Inflammatory macrophage treated with lipopolysaccharide for 1 hour (primary cell): ENCODE measurements at regions not wholly inside any gene's neighbourhood (a gene's known extent, or its start where the extent isn't known, plus 50 kb on each side); places are given as distances from the start of the nearest gene placed in this dataset.
A peak's percentile ranks its signal among the peaks of the same experiment; 100 is the strongest.

ENCODE experiments used
- DNase-seq, 2 donors: peaks; one replicate each; pipeline ENCODE4 v3.0.0-alpha.2; 2020 to 2022

DNA sequence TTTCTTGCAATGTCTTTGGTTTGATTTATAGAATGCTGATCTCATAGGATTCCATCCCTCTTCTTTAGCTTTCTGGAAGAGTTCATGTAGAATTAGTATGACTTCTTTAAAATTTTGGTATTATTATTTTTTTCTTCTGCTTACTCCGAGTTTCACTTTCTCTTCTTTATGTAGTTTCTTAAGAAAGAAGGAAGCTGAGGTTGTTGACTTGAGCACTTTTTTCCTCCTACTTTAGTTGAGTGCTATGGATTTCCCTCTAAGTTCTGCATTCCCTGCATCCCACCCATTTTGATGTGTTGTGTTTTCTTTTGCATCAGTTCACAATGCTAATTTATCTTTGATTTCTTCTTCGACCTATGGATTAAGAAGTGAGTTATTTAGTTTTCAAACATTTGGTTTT, 78.9 kb upstream of the SPRED2 start:
- peak; percentile 30 to 40 for DNase-seq

DNA sequence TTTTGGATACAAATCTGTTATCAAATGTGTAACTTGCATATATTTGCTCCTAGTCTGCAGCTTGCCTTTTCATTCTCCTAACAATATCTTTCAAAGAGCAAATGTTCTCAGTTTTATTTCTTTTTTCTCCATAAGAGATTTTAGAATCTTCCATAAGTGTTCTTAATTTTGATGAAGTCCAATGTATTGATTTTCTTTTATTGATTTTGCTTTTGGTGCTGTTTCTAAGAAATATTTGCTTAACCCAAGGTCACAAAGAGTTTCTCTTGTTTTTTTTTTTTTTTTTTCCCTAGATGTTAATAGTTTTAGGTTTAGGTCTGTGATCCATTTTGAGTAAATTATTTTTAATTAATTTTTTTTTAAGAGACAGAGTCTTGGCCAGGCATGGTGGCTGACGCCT, 75.8 kb upstream of the SPRED2 start:
- DNase-seq = no peak

DNA sequence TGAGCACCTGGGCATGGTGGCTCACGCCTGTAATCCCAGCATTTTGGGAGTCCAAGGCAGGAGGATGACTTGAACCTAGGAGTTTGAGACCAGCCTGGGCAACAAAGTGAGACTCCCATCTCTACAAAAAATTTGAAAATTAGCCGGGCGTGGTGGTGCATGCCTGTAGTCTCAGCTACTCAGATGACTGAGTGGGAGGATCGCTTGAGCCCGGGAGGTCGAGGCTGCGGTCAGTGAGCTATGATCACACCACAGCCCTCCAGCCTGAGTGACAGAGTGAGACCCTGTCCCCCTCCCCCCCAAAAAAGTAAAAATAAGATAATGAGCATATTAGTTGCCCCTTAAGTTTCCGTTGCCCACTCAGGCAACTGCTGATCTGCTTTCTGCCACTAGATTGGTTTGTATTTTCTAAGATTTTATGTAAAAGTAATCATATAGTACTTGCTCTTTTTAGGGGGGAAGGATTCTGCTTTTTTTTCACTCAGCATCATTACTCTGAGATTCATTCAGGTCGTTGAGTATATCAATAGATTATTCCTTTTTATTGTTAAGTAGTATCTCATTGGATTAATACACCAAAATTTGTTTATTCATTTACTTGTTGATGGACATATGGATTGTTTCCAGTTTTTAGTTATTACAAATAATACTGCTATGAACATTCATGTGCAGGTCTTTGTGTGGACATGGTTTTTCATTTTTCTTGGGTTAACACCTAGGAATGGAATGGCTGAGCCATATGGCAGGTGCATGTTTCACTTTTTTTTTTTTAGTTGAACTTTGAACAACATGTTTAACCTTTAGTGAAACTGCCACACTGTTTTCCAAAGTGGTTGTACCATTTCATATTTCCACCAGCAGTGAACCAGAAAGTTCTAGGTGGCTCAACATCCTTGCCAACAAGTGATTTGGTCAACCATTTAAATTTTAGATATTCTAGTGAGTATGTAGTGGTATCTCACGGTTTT, 75.0 kb upstream of the SPRED2 start:
- no peak for DNase-seq

DNA sequence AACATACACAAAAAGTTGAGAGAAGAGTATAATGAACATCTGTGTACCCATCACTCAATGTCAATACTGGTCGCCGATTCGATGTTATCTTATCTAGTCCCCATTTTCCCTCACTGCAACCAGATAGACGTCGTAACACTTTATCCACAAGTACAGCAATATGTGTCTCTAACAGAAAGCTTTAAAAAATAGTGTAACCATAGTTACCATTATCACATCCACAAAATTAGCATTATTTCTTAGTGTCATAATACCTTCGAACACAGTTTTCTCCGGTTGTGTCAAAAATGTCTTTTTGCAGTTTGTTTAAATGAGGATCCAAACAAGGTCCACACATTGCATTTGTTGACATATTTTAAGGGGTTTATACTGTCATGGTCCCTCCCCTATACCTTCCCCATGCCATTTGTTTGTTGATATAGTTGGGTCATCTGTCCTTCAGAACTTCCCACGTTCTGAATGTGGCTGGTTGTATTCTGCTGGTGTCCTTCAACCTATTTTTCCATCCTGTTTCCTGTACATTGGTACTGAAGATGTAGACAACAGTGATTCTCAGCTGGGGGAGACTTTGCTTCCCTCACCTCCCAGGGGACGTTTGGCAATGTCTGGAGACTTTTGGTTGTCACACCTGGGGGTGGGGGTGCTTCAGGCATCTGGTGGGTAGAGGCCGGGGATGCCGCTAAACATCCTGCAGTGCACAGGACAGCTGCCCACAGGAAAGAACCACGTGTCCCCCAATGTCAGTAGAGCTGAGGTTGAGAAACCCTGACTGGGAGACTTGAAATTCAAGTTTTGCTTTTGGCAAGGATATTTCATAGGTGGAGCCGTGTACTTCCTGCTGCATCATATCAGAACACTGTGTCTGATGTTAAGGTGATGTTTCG, 72.7 kb upstream of the SPRED2 start:
- DNase-seq = no peak

- no peak for DNase-seq
Measured at GRCh38 chr2:65504201-65504600, 71.8 kb upstream of the SPRED2 start.

GRCh38 chr2:65503746-65504145, 71.3 kb upstream of the SPRED2 start:
- no peak for DNase-seq

GRCh38 chr2:65501836-65502235, 69.4 kb upstream of the SPRED2 start:
- no peak for DNase-seq

GRCh38 chr2:65501074-65501473, 68.7 kb upstream of the SPRED2 start:
- DNase-seq = no peak

DNA sequence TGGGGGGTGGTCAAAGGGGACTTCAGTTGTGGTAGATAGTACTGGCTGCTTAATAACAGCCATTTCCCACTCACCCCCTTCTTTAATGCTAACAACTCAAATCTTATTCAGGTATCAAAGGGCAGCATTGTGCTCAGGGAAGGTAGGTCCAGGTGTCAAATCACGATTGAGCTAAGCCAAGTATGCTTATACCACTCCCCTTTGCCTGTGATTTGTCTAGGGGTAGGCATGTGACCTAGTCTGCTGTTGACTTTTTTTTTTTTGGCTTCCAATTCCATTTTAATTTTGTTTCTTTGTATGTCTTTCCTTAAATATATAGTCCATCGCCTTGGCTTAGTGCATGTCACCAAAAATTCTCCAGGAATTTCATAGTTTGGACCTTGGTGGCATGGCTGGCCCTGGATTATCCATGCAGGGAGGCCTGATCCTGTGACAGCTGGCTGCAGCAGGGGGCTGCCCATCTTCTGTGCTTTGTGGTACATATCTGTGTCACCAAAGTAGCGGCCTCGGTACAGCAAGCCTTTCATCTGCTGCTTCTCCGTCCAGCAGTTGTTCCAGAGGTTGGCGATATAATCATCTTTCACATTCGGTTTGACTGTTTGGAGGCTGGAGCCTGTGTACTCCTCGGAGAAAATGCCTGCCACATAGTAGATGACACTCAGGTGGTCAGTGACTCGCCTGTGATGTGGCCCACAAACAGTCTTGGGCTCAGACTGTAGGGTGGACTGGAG, 68.1 kb upstream of the SPRED2 start:
- no peak for DNase-seq

DNA sequence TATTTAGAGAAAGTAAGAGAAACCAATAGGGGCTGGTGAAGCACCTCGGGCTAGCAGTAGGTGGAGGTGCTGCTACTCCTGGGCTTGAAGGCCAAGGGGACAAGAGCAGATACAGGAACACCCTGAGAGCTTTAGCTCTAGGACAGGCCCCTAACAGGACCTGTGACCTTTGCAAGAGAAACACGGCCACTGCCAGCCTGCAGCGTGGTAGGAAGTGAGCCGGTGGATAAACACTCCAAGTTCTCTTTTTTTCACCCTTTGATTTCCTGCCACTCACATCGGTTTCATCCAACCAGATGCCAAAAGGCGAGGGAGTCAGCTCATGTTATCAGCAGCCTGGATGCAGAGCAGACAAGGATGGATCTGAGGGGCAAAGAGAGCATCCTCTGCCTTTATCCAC, 66.8 kb upstream of the SPRED2 start:
- DNase-seq = no peak

DNA sequence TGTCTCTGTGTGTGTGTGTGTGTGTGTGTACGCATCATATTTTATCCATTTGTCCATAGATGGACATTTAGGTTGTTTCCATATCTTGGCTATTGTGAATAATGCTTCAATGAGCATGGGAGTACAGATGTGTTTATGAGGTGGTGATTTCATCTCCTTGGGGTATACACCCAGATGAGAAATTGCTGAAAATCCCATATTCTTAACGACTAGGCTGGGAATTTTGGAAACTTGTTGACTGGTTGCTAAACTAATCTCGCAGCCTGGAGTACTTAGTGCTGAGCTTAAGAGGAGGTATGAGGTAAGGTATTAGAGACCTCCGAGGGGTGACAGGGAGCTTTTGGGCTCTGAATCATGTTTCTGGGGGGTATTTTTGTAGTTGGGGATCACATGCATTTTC, 66.0 kb upstream of the SPRED2 start:
- DNase-seq = peak in 1 of 2 donors; percentile 4

DNA sequence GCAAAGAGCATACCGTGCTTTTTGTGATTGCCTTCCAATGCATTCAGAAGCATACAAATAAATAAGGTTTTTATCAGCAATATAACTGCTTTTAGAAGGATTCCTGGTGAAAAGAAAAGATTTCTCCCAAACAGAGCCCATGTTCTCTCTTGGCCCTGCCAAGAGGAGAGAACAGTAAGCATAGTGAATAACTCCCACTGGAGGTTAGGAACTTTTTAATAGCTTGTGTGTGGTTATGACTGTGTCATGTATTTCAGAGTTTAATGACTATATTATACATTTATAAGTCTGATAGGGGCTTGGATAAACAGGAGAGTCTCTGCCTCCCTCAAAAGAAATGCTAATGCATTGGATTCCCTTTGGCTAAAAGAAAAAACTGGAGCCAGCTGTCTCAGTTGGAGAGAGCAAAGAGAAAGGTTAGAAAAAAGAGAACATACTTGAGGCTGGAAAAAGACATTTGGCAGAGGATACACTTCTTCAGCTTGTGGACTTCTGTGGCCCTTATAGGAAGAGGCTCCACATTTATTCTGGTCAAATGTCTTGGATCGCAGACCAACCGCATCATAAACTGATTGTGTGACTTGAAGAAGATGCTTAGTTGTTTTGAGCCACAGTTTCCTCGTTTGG, 63.0 kb upstream of the SPRED2 start:
- no peak for DNase-seq

- DNase-seq = no peak
Measured at GRCh38 chr2:65494078-65494477, 61.7 kb upstream of the SPRED2 start.

- no peak for DNase-seq
Measured at GRCh38 chr2:65491381-65491905, 59.0 kb upstream of the SPRED2 start.

DNA sequence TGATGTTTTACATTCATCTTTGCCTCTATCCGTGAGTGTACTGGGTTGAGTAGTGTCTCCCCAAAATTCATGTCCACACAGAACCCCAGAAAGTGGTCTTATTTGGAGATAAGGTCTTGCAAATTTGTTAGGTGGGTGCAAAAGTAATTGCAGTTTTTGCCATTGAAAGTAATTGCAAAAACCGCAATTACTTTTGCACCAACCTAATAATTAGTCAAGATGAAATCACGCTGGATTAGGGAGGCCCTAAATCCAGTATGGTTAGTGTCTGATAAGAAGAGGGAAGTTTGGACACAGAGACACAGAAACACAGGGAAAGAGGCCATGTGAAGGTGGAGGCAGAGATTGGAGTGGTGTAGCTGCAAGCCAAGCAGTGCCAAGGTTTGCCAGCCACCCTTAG, 57.8 kb upstream of the SPRED2 start:
- DNase-seq = no peak

GRCh38 chr2:65489269-65489668, 56.9 kb upstream of the SPRED2 start:
- DNase-seq = no peak

GRCh38 chr2:65488527-65488926, 56.1 kb upstream of the SPRED2 start:
- DNase-seq = no peak

- no peak for DNase-seq
Measured at GRCh38 chr2:65487404-65487803, 55.0 kb upstream of the SPRED2 start.

DNA sequence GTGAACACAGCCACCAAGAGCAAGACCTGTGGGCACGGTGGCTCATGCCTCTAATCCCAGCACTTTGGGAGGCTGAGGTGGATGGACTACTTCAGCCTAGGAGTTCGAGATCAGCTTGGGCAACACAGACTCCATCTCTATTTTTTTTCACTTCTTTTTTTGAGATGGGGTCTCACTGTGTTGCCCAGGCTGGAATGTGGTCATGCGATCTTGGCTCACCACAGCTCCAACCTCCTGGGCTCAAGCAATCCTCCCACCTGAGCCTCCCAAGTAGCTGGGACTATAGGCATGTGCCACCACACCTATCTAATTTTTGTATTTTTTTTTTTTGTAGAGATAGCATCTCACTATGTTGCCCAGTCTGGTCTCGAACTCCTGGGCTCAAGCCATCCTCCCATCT, 54.4 kb upstream of the SPRED2 start:
- DNase-seq = no peak

DNA sequence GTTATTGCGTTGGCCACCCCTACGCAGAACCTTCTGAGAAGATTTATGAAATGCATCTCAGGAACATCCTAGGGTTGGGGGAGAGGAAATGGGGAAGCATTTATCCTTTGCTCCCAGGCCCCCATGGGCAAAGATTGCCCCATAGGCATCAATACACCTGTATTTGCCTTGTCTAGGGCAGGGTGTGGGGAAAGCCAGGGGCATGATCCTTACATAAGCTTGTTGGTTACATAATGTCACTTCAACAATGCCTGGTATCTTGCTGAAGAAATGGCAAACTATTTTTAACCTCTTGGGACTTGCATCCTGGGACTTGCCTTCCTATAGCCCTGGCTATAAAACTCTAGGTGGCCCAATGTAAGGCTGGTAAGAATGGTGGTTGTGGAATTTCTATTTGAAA, 53.9 kb upstream of the SPRED2 start:
- DNase-seq = no peak

DNA sequence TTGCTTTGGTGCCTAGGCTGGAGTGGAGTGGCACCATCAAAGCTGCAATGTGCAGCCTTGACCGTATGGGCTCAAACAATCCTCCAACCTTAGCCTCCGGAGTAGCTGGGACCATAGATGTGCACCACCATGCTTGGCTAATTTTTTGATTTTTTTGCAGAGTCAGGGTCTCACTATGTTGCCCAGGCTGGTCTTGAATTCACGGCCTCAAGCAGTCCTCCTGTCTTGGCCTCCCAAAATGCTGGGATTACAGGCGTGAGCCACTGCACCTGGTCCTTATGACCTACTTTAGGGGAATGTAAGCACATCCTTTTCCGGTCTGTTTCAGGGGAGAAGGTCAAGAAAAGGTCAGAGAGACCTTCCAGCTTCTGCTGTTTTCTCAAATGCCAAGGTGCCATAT, 53.4 kb upstream of the SPRED2 start:
- DNase-seq = no peak

DNA sequence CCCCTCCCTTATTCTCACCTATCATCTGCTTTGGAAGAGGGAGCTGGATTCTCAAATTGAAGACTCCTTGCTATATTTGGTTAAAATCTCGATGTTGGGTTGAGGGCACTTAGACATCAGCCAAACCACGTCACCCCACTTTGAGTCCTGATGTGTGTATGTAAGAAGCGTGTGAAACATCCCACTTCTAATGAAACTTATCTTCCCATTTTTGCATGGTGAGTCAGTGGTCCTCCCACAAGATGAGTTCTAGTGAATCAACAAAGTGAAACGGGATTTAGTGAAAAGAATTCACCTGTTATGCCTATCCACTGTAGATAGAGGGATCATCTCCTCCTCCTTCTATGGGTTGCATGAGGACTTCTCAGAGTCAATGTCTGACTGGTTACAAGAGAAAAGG, 51.4 kb upstream of the SPRED2 start:
- peak in 1 of 2 donors; percentile 18 for DNase-seq
